Endothelial cell of umbilical vein (primary cell): ENCODE measurements at regions not wholly inside any gene's neighbourhood (a gene's known extent, or its start where the extent isn't known, plus 50 kb on each side); places are given as distances from the start of the nearest gene placed in this dataset.

Experiments
- BruUV-seq: library from RNA; stranded (reverse); fragments of 400-500 nt; replicated peaks from 2 replicates; lab custom pipeline; 2021; lab: Mats Ljungman, UMichigan
- CTCF ChIA-PET: fragments of 300-600, 350-600 bp; sonication (Branson Sonifier 250); formaldehyde crosslinking; loops from one replicate; lab custom pipeline; 2021; ENCODE audit warnings: antibody characterized with exemption, inconsistent platforms; lab: Charles Lee
- POLR2A ChIA-PET: fragments of 300-600, 350-600 bp; sonication (Branson Sonifier 250); formaldehyde crosslinking; loops from one replicate; lab custom pipeline; 2021; ENCODE audit warnings: antibody characterized with exemption, inconsistent platforms; lab: Charles Lee
- DNase-seq: peaks from one replicate; pipeline ENCODE4 v3.0.0-alpha.2; 2011; ENCODE audit warnings: low read depth, low spot score
- FAIRE-seq: peaks from 2 replicates; lab custom pipeline; 2011; peaks lifted over from hg19 to GRCh38; lab: Jason Lieb, UNC
- H2AFZ ChIP-seq: 2 replicates; pipeline ENCODE4 v1.6.0; 2012; ENCODE audit warnings: low read depth, low read length, control low read depth, inconsistent platforms
- H3K27ac ChIP-seq: 2 replicates; pipeline ENCODE4 v1.5.1; 2011; ENCODE audit warnings: low read depth, mild to moderate bottlenecking, control low read depth, low read length, moderate library complexity; ENCODE audit not compliant: insufficient read depth
- H3K27me3 ChIP-seq, 2 experiments: 2 replicates each; pipeline versions ENCODE4 v1.6.0 to v1.6.1; 2011; ENCODE audit warnings: low read length in 2 of 2, mixed read lengths in 1 of 2; ENCODE audit not compliant: control insufficient read depth in 2 of 2, insufficient read depth in 2 of 2
- H3K36me3 ChIP-seq, 2 experiments: 2 replicates in 1 of 2; 3 replicates in 1 of 2; pipeline ENCODE4 v1.5.1; 2011; ENCODE audit warnings: low read length in 2 of 2, mild to moderate bottlenecking in 1 of 2, moderate library complexity in 1 of 2; ENCODE audit not compliant: control insufficient read depth in 2 of 2, insufficient read depth in 2 of 2; ENCODE audit errors: extremely low read depth in 1 of 2
- H3K4me1 ChIP-seq: 3 replicates; pipeline ENCODE4 v1.5.1; 2011; ENCODE audit warnings: mild to moderate bottlenecking, low read length; ENCODE audit not compliant: control insufficient read depth, insufficient read depth; ENCODE audit errors: extremely low read depth
- H3K4me2 ChIP-seq: 2 replicates; pipeline ENCODE4 v1.6.1; 2011; ENCODE audit warnings: low read length, control low read depth, mixed read lengths; ENCODE audit not compliant: insufficient read depth
- H3K4me3 ChIP-seq, 3 experiments: fragments of 200-600 bp in 1 of 3; sonication (generic), shearing (Covaris generic) in 1 of 3; replicated peaks in 1 of 3; 2 replicates each; pipeline ENCODE4 v1.5.1; 2011 to 2016; ENCODE audit warnings: control low read depth in 3 of 3, low read length in 3 of 3, mild to moderate bottlenecking in 2 of 3, inconsistent platforms in 1 of 3, low read depth in 1 of 3, moderate library complexity in 1 of 3; ENCODE audit not compliant: insufficient read depth in 1 of 3
- H3K79me2 ChIP-seq: 2 replicates; pipeline ENCODE4 v1.6.0; 2012; ENCODE audit warnings: low read length, inconsistent platforms; ENCODE audit not compliant: control insufficient read depth, insufficient read depth
- H3K9ac ChIP-seq: replicated peaks from 2 replicates; pipeline ENCODE3; 2011; ENCODE audit warnings: low read length, control low read depth; ENCODE audit not compliant: insufficient read depth; ENCODE audit errors: extremely low read depth
- H3K9me1 ChIP-seq: replicated peaks from 3 replicates; pipeline ENCODE4 v1.6.0; 2011; ENCODE audit warnings: mild to moderate bottlenecking, low read length; ENCODE audit not compliant: control insufficient read depth, insufficient read depth; ENCODE audit errors: extremely low read depth
- H3K9me3 ChIP-seq: replicated peaks from 2 replicates; pipeline ENCODE4 v1.5.1; 2012; ENCODE audit warnings: low read length, inconsistent platforms; ENCODE audit not compliant: control insufficient read depth, insufficient read depth
- H4K20me1 ChIP-seq: replicated peaks from 2 replicates; pipeline ENCODE3; 2011; ENCODE audit warnings: mild to moderate bottlenecking, low read length; ENCODE audit not compliant: control insufficient read depth, insufficient read depth; ENCODE audit errors: extremely low read depth
- EZH2 ChIP-seq: IDR thresholded peaks from 2 replicates; pipeline ENCODE4 v1.6.1; 2012; ENCODE audit warnings: borderline replicate concordance, low read depth, mild to moderate bottlenecking, moderate library complexity, low read length, inconsistent platforms; ENCODE audit not compliant: severe bottlenecking
- FOS ChIP-seq: IDR thresholded peaks from 2 replicates; pipeline ENCODE4 v1.6.1; 2011; ENCODE audit warnings: mild to moderate bottlenecking, low read length, moderate library complexity, borderline replicate concordance; ENCODE audit not compliant: insufficient read depth
- GATA2 ChIP-seq: IDR thresholded peaks from 2 replicates; pipeline ENCODE4 v1.7.0; 2011; ENCODE audit warnings: low read depth, mild to moderate bottlenecking, moderate library complexity, mixed read lengths, low read length; ENCODE audit not compliant: insufficient read length, insufficient read depth
- JUN ChIP-seq: IDR thresholded peaks from 2 replicates; pipeline ENCODE4 v1.6.1; 2011; ENCODE audit warnings: borderline replicate concordance, low read depth; ENCODE audit not compliant: insufficient read length, insufficient read depth
- MAX ChIP-seq: IDR thresholded peaks from 2 replicates; pipeline ENCODE4 v1.6.1; 2011; ENCODE audit not compliant: insufficient read depth, insufficient read length
- MYC ChIP-seq: IDR thresholded peaks from one replicate; pipeline ENCODE4 v1.6.1; 2011; ENCODE audit warnings: mild to moderate bottlenecking, low read depth, low read length
- POLR2A ChIP-seq: IDR thresholded peaks from 2 replicates; pipeline ENCODE4 v1.6.1; 2012; ENCODE audit warnings: low read depth, mild to moderate bottlenecking, control low read depth, low read length
- POLR2AphosphoS5 ChIP-seq: IDR thresholded peaks from 2 replicates; pipeline ENCODE4 v1.6.1; 2012; ENCODE audit warnings: low read depth, mild to moderate bottlenecking, control low read depth, low read length, moderate library complexity; ENCODE audit not compliant: insufficient read depth
- dilution Hi-C: fragments of 300-500 bp; cut with MboI; formaldehyde crosslinking; loops from one replicate; pipeline ENCODE4 v1.15.0; 2019; ENCODE audit warnings: low sequenced_read_pairs; ENCODE audit not compliant: extremely low pct_ligation_motif_present
- intact Hi-C: fragments of 100-400 bp; cut with micrococcal nuclease; formaldehyde crosslinking; loops from one replicate; pipeline ENCODE4 v1.10.0; 2022
- TF ChIP-seq, protein P1 (sequence below), 2 donors: IDR thresholded peaks; 1 replicate in 1 of 2; 2 replicates in 1 of 2; pipeline ENCODE4 v1.5.1; 2011; ENCODE audit warnings: low read length in 2 of 2, mild to moderate bottlenecking in 2 of 2, moderate library complexity in 2 of 2, control low read depth in 1 of 2, inconsistent platforms in 1 of 2, low read depth in 1 of 2; ENCODE audit not compliant: insufficient read depth in 1 of 2; ENCODE audit errors: extremely low read depth in 1 of 2

GRCh38 chr10:108791030-108791429 is 1132.3 kb downstream of the XPNPEP1 start:
- CTCF ChIA-PET, result no interaction called here
- Histone ChIP-seq H3K4me1 (no peaks in the 10 kb centered on the region), H3K27ac (no peak overlapping the region), H4K20me1 (no peaks in the 10 kb centered on the region), H2AFZ (no peak overlapping the region), H3K4me3 (no peak overlapping the region), H3K36me3 (no peaks in the 10 kb centered on the region), H3K4me2 (no peak overlapping the region), H3K27me3 (no peaks in the 10 kb centered on the region), H3K79me2 (no peaks in the 10 kb centered on the region), H3K9me1 (no peaks in the 10 kb centered on the region), H3K9ac (no peak overlapping the region), H3K9me3 (peaks cover 2% of the 10 kb centered on the region)
- DNase-seq, result no peak
- BruUV-seq, result no TSS peak
- intact Hi-C loops, result no loop called here
- FAIRE-seq, result no peak
- dilution Hi-C loops, result no loop called here
- POLR2A ChIA-PET, result no interaction called here
- TF ChIP-seq POLR2AphosphoS5 (no peak), GATA2 (no peak), JUN (no peak), MYC (no peak), EZH2 (no peak), POLR2A (no peak), FOS (no peak), MAX (no peak)
- TF ChIP-seq, protein P1, sequence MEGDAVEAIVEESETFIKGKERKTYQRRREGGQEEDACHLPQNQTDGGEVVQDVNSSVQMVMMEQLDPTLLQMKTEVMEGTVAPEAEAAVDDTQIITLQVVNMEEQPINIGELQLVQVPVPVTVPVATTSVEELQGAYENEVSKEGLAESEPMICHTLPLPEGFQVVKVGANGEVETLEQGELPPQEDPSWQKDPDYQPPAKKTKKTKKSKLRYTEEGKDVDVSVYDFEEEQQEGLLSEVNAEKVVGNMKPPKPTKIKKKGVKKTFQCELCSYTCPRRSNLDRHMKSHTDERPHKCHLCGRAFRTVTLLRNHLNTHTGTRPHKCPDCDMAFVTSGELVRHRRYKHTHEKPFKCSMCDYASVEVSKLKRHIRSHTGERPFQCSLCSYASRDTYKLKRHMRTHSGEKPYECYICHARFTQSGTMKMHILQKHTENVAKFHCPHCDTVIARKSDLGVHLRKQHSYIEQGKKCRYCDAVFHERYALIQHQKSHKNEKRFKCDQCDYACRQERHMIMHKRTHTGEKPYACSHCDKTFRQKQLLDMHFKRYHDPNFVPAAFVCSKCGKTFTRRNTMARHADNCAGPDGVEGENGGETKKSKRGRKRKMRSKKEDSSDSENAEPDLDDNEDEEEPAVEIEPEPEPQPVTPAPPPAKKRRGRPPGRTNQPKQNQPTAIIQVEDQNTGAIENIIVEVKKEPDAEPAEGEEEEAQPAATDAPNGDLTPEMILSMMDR (IDR thresholded peaks at IDR 0.05; ENCODE audit: extremely low read depth in 1 of 2, insufficient read depth in 1 of 2, low read depth in 1 of 2, low read length in 2 of 2), result no peak
